A549 (cell line): ENCODE measurements at regions not wholly inside any gene's neighbourhood (a gene's known extent, or its start where the extent isn't known, plus 50 kb on each side); places are given as distances from the start of the nearest gene placed in this dataset.
"Not testable (repeated sequence)": the region's sequence is repeated elsewhere in the genome, so short reads cannot be mapped to it uniquely, and the experiment has no call there.

Experiments
- ATAC-seq, 2 experiments: fragments of 200-7000 bp in 1 of 2; fragments of >200 bp in 1 of 2; cut with Nextera tagmentation in 1 of 2; cut with Tn5 transposase in 1 of 2; 3 replicates each; pipeline versions ENCODE4 v1.8.0 to v1.9.1; 2018 to 2020; ENCODE audit warnings: mild to moderate bottlenecking in 1 of 2, moderate library complexity in 1 of 2
- CTCF ChIA-PET: fragments of 300-600 bp; sonication (Branson Sonifier 250); formaldehyde crosslinking; extraction: SDS; loops from one replicate; lab custom pipeline; 2021; ENCODE audit warnings: antibody characterized with exemption, inconsistent platforms; lab: Yijun Ruan, JAX
- POLR2A ChIA-PET: fragments of 350-600 bp; formaldehyde crosslinking; extraction: SDS; loops from one replicate; lab custom pipeline; 2021; ENCODE audit warnings: antibody characterized with exemption, inconsistent platforms; lab: Yijun Ruan, JAX
- DNase-seq, 2 experiments: peaks; one replicate each; pipeline versions ENCODE4 v3.0.0 to v3.0.0-alpha.2; 2011 to 2016; ENCODE audit warnings: low read depth in 1 of 2, low spot score in 1 of 2
- FAIRE-seq: peaks from 2 replicates; lab custom pipeline; 2011; peaks lifted over from hg19 to GRCh38; lab: Jason Lieb, UNC
- H3K27ac ChIP-seq, 2 experiments: fragments of >200 bp; sonication (Bioruptor Twin); formaldehyde crosslinking; 3 replicates each; pipeline ENCODE4 v1.5.1; 2016 to 2017
- H3K4me1 ChIP-seq: fragments of >200 bp; sonication (Bioruptor Twin); formaldehyde crosslinking; 3 replicates; pipeline ENCODE4 v1.6.1; 2016
- H3K4me2 ChIP-seq: fragments of >200 bp; sonication (Bioruptor Twin); formaldehyde crosslinking; 3 replicates; pipeline ENCODE4 v1.6.1; 2016
- H3K4me3 ChIP-seq: fragments of >200 bp; sonication (Bioruptor Twin); formaldehyde crosslinking; 3 replicates; pipeline ENCODE4 v1.5.1; 2016
- H3K9me3 ChIP-seq: fragments of >200 bp; sonication (Bioruptor Twin); formaldehyde crosslinking; 3 replicates; pipeline ENCODE4 v1.6.1; 2016
- CBX8 ChIP-seq: fragments of 200-600 bp; sonication (generic); IDR thresholded peaks from 2 replicates; pipeline ENCODE4 v1.6.1; 2016
- EHF ChIP-seq: fragments of 250-450 bp; sonication (Bioruptor Pico); IDR thresholded peaks from 2 replicates; pipeline ENCODE4 v1.5.0; 2020; ENCODE audit warnings: mild to moderate bottlenecking
- ESRRA ChIP-seq: fragments of 150-350 bp; IDR thresholded peaks from 2 replicates; pipeline ENCODE4 v1.6.1; 2014; ENCODE audit warnings: mild to moderate bottlenecking, low read length, borderline replicate concordance
- FOSB ChIP-seq: fragments of 250-450 bp; sonication (Bioruptor Pico); IDR thresholded peaks from 2 replicates; pipeline ENCODE4 v1.5.0; 2020; ENCODE audit warnings: mild to moderate bottlenecking, moderate library complexity
- FOSL2 ChIP-seq, 2 experiments: fragments of 450-650 bp in 1 of 2; fragments of >200 bp in 1 of 2; sonication (Bioruptor Twin) in 1 of 2; formaldehyde crosslinking; IDR thresholded peaks; 2 replicates each; pipeline versions ENCODE4 v1.5.0 to v1.6.1; 2016 to 2020; ENCODE audit warnings: mild to moderate bottlenecking in 1 of 2, moderate library complexity in 1 of 2
- HEYL ChIP-seq: fragments of 250-450 bp; sonication (Bioruptor Pico); IDR thresholded peaks from 2 replicates; pipeline ENCODE4 v1.8.0; 2021; ENCODE audit warnings: mild to moderate bottlenecking, moderate library complexity
- HOXA7 ChIP-seq: fragments of 250-450 bp; sonication (Bioruptor Pico); IDR thresholded peaks from 2 replicates; pipeline ENCODE4 v1.5.0; 2020; ENCODE audit warnings: mild to moderate bottlenecking, moderate library complexity
- JUN ChIP-seq, 2 experiments: fragments of >200 bp; sonication (Bioruptor Twin); formaldehyde crosslinking; IDR thresholded peaks; 2 replicates in 1 of 2; 3 replicates in 1 of 2; pipeline ENCODE4 v1.6.1; 2016 to 2017
- KDM1A ChIP-seq: fragments of 200-600 bp; sonication (generic); IDR thresholded peaks from 2 replicates; pipeline ENCODE4 v1.6.1; 2016; ENCODE audit warnings: low read depth, mild to moderate bottlenecking
- NR3C1 ChIP-seq: fragments of >200 bp; sonication (Bioruptor Twin); formaldehyde crosslinking; IDR thresholded peaks from 3 replicates; pipeline ENCODE4 v1.6.1; 2017
- PBX3 ChIP-seq: IDR thresholded peaks from 2 replicates; pipeline ENCODE4 v1.6.1; 2012
- PHF8 ChIP-seq: fragments of 200-600 bp; sonication (generic); IDR thresholded peaks from 2 replicates; pipeline ENCODE4 v1.6.1; 2016; ENCODE audit warnings: low read depth, mild to moderate bottlenecking, antibody characterized with exemption, moderate library complexity, borderline replicate concordance
- POLR2A ChIP-seq: IDR thresholded peaks from 2 replicates; pipeline ENCODE4 v1.6.1; 2012; ENCODE audit warnings: mild to moderate bottlenecking, low read length
- RCOR1 ChIP-seq: fragments of 150-350 bp; IDR thresholded peaks from 2 replicates; pipeline ENCODE4 v1.6.1; 2014; ENCODE audit warnings: antibody characterized with exemption, low read length, low read depth
- RFX5 ChIP-seq: fragments of 450-650 bp; IDR thresholded peaks from 2 replicates; pipeline ENCODE4 v1.7.1; 2014; ENCODE audit warnings: antibody characterized with exemption, mild to moderate bottlenecking, moderate library complexity
- RNF2 ChIP-seq: fragments of 200-600 bp; sonication (generic); IDR thresholded peaks from 2 replicates; pipeline ENCODE4 v1.6.1; 2016; ENCODE audit warnings: low read depth, mild to moderate bottlenecking, antibody characterized with exemption, moderate library complexity, borderline replicate concordance
- TP53 ChIP-seq: fragments of 250-450 bp; sonication (Bioruptor Pico); IDR thresholded peaks from 2 replicates; pipeline ENCODE4 v1.5.0; 2021; ENCODE audit warnings: mild to moderate bottlenecking, moderate library complexity
- ZNF302 ChIP-seq: fragments of 250-450 bp; sonication (Bioruptor Pico); IDR thresholded peaks from 2 replicates; pipeline ENCODE4 v1.9.0; 2021; ENCODE audit warnings: inconsistent platforms, mild to moderate bottlenecking, moderate library complexity
- ZSCAN20 ChIP-seq: fragments of 250-450 bp; sonication (Bioruptor Pico); IDR thresholded peaks from 2 replicates; pipeline ENCODE4 v1.8.0; 2022; ENCODE audit warnings: mild to moderate bottlenecking, moderate library complexity
- WGBS: methylation state at CpG from one replicate; pipeline ENCODE4 v1.1.6; 2017; ENCODE audit errors: missing lambda C conversion rate; 5-methylcytosine and 5-hydroxymethylcytosine counted together
- TF ChIP-seq, protein P1 (sequence below): fragments of 150-350 bp; IDR thresholded peaks from 2 replicates; pipeline ENCODE4 v1.6.1; 2014; ENCODE audit warnings: low read depth, mild to moderate bottlenecking, low read length
- TF ChIP-seq, protein P2 (sequence below): IDR thresholded peaks from 2 replicates; pipeline ENCODE4 v1.6.1; 2012
- TF ChIP-seq, protein P3 (sequence below): IDR thresholded peaks from 2 replicates; pipeline ENCODE4 v1.6.1; 2012; ENCODE audit warnings: low read depth, borderline replicate concordance

DNA sequence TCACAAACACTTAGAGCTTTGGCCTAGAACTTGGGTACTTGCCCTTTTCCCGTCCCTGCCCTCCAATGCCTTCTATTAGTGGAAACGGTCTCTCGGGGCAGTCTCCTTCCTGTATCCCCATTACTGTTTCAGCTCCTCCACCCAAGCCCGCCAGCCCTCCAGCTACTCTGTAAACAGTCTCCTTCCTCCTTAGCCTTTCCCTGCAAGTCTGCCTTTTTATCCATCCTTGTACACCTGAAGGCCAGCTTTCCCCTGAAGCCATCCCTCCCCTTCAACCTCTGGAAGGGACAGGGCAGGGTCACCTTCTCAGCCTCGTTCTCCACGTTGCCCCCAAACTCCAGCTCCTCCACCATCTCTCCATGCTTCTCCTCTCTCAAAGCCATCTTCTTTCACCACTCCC lies 108.1 kb upstream of the ZNF746 start:
- TF ChIP-seq JUN (IDR thresholded peaks at IDR 0.05) (no peak), TP53 (CRISPR knock-in tag) (no peak), EHF (CRISPR knock-in tag) (no peak), NR3C1 (no peak), FOSB (no peak)
- TF ChIP-seq, protein P1, sequence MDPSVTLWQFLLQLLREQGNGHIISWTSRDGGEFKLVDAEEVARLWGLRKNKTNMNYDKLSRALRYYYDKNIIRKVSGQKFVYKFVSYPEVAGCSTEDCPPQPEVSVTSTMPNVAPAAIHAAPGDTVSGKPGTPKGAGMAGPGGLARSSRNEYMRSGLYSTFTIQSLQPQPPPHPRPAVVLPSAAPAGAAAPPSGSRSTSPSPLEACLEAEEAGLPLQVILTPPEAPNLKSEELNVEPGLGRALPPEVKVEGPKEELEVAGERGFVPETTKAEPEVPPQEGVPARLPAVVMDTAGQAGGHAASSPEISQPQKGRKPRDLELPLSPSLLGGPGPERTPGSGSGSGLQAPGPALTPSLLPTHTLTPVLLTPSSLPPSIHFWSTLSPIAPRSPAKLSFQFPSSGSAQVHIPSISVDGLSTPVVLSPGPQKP, result no peak
- TF ChIP-seq, protein P2, sequence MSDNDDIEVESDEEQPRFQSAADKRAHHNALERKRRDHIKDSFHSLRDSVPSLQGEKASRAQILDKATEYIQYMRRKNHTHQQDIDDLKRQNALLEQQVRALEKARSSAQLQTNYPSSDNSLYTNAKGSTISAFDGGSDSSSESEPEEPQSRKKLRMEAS, result no peak
- Histone ChIP-seq H3K9me3 (no peaks in the 10 kb centered on the region), H3K27ac (no peak overlapping the region), H3K4me1 (no peaks in the 10 kb centered on the region), H3K4me2 (no peak overlapping the region), H3K4me3 (no peak overlapping the region)
- ATAC-seq (no peak), DNase-seq (no peak), FAIRE-seq (no peak)
- POLR2A ChIA-PET, result interaction anchor here (1.2 kb wide), 1 partner anchor 17 kb away, joined by 4 read pairs; no protein-coding TSS in a partner anchor
- 94% methylated on average over 6 of the region's 6 CpGs for WGBS
- CTCF ChIA-PET, result interaction anchor here (0.6 to 1.9 kb wide), 3 partner anchors 13 to 749 kb away, joined by 3 to 7 read pairs (median 4); no protein-coding TSS in a partner anchor

DNA sequence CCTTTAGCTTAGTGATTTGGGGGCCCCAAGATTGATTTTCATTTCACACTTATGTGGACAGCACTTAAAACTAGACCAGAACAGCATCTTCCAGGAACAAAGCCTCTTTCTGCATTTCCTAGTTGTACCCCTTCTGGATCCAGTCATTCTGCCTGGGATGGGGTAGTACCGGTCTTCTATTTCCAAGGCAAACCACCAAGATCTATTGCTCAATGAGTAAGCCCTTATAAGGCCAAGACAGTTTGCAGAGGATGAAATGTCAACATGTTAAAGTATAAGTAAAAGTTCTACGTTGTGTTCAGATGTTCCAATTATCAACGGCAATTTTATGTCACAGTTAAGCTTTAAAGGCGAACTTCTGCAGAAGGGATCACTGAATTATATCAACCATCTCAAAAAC lies 106.9 kb upstream of the ZNF746 start:
- WGBS, result 90% methylated on average over 4 of the region's 4 CpGs
- Histone ChIP-seq H3K9me3 (no peaks in the 10 kb centered on the region), H3K4me3 (no peak overlapping the region), H3K27ac (no peak overlapping the region), H3K4me1 (no peaks in the 10 kb centered on the region), H3K4me2 (no peak overlapping the region)
- FAIRE-seq (no peak), DNase-seq (no peak), ATAC-seq (no peak)
- no peak for TF ChIP-seq CBX8
- ChIA-PET POLR2A (interaction anchor here (0.6 to 1.2 kb wide), 2 partner anchors 18 to 477 kb away, joined by 4 read pairs; no protein-coding TSS in a partner anchor), CTCF (interaction anchor here (1.6 to 1.9 kb wide), 4 partner anchors 11 to 138 kb away, joined by 3 to 7 read pairs (median 4); no protein-coding TSS in a partner anchor)

- H3K27ac ChIP-seq, FAIRE-seq, H3K4me1 ChIP-seq, H3K9me3 ChIP-seq, H3K4me2 ChIP-seq, ATAC-seq, POLR2A ChIA-PET, H3K4me3 ChIP-seq, DNase-seq: not testable (repeated sequence)
- 94% methylated on average over 21 of the region's 21 CpGs for WGBS
- CTCF ChIA-PET, result interaction anchor here (0.6 to 0.7 kb wide), 2 partner anchors 74 to 291 kb away, joined by 3 read pairs; no protein-coding TSS in a partner anchor
These were observed 103.2 kb upstream of the ZNF746 start for GRCh38 chr7:149600669-149601330.

GRCh38 chr7:149599636-149600206 lies 102.1 kb upstream of the ZNF746 start:
- no peaks in the 10 kb centered on the region for H3K4me1 ChIP-seq
- no peak overlapping the region for H3K27ac ChIP-seq
- WGBS, result 83% methylated on average over 7 of the region's 7 CpGs
- no peak overlapping the region for H3K4me3 ChIP-seq
- H3K4me2 ChIP-seq, result no peak overlapping the region
- no peak for TF ChIP-seq ZNF302 (CRISPR knock-in tag)
- no peak for TF ChIP-seq PHF8
- TF ChIP-seq RFX5, result no peak
- TF ChIP-seq FOSL2 (IDR thresholded peaks at IDR 0.05), result no peak
- no peak for TF ChIP-seq FOSL2 (CRISPR knock-in tag; IDR thresholded peaks at IDR 0.05)
- TF ChIP-seq ZSCAN20 (CRISPR knock-in tag), result no peak
- TF ChIP-seq RNF2, result no peak
- TF ChIP-seq HOXA7 (CRISPR knock-in tag), result no peak
- TF ChIP-seq RCOR1, result no peak
- TF ChIP-seq, protein P2, result no peak
- no peak for TF ChIP-seq ESRRA
- TF ChIP-seq PBX3, result no peak
- no peak for TF ChIP-seq TP53 (CRISPR knock-in tag)
- TF ChIP-seq POLR2A, result no peak
- no peak for TF ChIP-seq JUN (IDR thresholded peaks at IDR 0.05)
- no peak for TF ChIP-seq FOSB
- no peak for TF ChIP-seq KDM1A
- TF ChIP-seq HEYL, result no peak
- no peak for TF ChIP-seq CBX8
- TF ChIP-seq, protein P3, sequence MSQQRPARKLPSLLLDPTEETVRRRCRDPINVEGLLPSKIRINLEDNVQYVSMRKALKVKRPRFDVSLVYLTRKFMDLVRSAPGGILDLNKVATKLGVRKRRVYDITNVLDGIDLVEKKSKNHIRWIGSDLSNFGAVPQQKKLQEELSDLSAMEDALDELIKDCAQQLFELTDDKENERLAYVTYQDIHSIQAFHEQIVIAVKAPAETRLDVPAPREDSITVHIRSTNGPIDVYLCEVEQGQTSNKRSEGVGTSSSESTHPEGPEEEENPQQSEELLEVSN, result no peak
- FAIRE-seq, result no peak
- ChIA-PET POLR2A (no interaction called here), CTCF (interaction anchor here (0.7 to 1.2 kb wide), 2 partner anchors 8 to 144 kb away, joined by 3 read pairs; no protein-coding TSS in a partner anchor)
- ATAC-seq, result no peak
- DNase-seq, result no peak
- no peaks in the 10 kb centered on the region for H3K9me3 ChIP-seq
